Neural cell (in vitro differentiated cells): ENCODE measurements at regions not wholly inside any gene's neighbourhood (a gene's known extent, or its start where the extent isn't known, plus 50 kb on each side); places are given as distances from the start of the nearest gene placed in this dataset.

Experiments used
- H2AFZ ChIP-seq: fragments of 200-600, 300-800 bp; sonication (generic), shearing (Covaris generic); 2 replicates; pipeline ENCODE4 v1.6.0; 2014; ENCODE audit warnings: low read depth, mild to moderate bottlenecking, antibody characterized with exemption, low read length, moderate library complexity
- H3F3A ChIP-seq: fragments of 200-600 bp; shearing (Covaris generic); 2 replicates; pipeline ENCODE4 v1.6.1; 2016; ENCODE audit warnings: mild to moderate bottlenecking, moderate library complexity, mixed read lengths, antibody characterized with exemption, low read length; ENCODE audit not compliant: insufficient read depth, poor library complexity, severe bottlenecking
- H3K27ac ChIP-seq: fragments of 200-600, 300-800 bp; sonication (generic), shearing (Covaris generic); 2 replicates; pipeline ENCODE4 v1.5.1; 2014; ENCODE audit warnings: mild to moderate bottlenecking, low read length, moderate library complexity
- H3K27me3 ChIP-seq: fragments of 300-800, 200-600 bp; sonication (generic), shearing (Covaris generic); 2 replicates; pipeline ENCODE4 v1.6.0; 2014; ENCODE audit warnings: mild to moderate bottlenecking, low read depth, low read length, moderate library complexity; ENCODE audit not compliant: insufficient read depth
- H3K36me3 ChIP-seq: fragments of 300-800, 200-600 bp; sonication (generic), shearing (Covaris generic); 2 replicates; pipeline ENCODE4 v1.5.1; 2014; ENCODE audit warnings: mild to moderate bottlenecking, antibody characterized with exemption, low read length, moderate library complexity; ENCODE audit not compliant: insufficient read depth
- H3K4me2 ChIP-seq: fragments of 300-800, 200-600 bp; sonication (generic), shearing (Covaris generic); 2 replicates; pipeline ENCODE4 v1.6.0; 2014; ENCODE audit warnings: mild to moderate bottlenecking, low read length
- H3K4me3 ChIP-seq: fragments of 300-800, 200-600 bp; sonication (generic), shearing (Covaris generic); 2 replicates; pipeline ENCODE4 v1.5.1; 2014; ENCODE audit warnings: mild to moderate bottlenecking, low read length, moderate library complexity
- H3K79me2 ChIP-seq: fragments of 200-600 bp; shearing (Covaris generic); replicated peaks from 2 replicates; pipeline ENCODE4 v1.6.0; 2014; ENCODE audit warnings: mild to moderate bottlenecking, low read length, moderate library complexity; ENCODE audit not compliant: insufficient read depth
- H3K9ac ChIP-seq: fragments of 300-800, 200-600 bp; sonication (generic), shearing (Covaris generic); 2 replicates; pipeline ENCODE4 v1.6.1; 2016; ENCODE audit warnings: mild to moderate bottlenecking, low read length, mixed read lengths
- H3K9me2 ChIP-seq: fragments of 200-600 bp; shearing (Covaris generic); 2 replicates; pipeline ENCODE4 v1.6.1; 2016; ENCODE audit warnings: mild to moderate bottlenecking, low read length, mixed read lengths; ENCODE audit not compliant: insufficient read depth
- H3K9me3 ChIP-seq: fragments of 200-600, 300-800 bp; sonication (generic), shearing (Covaris generic); 2 replicates; pipeline ENCODE4 v1.6.1; 2016; ENCODE audit warnings: mild to moderate bottlenecking, mixed run types, low read length, moderate library complexity, mixed read lengths
- H4K20me1 ChIP-seq: fragments of 200-600 bp; shearing (Covaris generic); 2 replicates; pipeline ENCODE4 v1.6.1; 2016; ENCODE audit warnings: mild to moderate bottlenecking, mixed run types; ENCODE audit not compliant: insufficient read depth
- CTCF ChIP-seq: fragments of 450-650 bp; IDR thresholded peaks from 2 replicates; pipeline ENCODE4 v1.5.1; 2014; ENCODE audit warnings: antibody characterized with exemption, mild to moderate bottlenecking, moderate library complexity; ENCODE audit not compliant: poor library complexity, severe bottlenecking
- EP300 ChIP-seq: fragments of 450-650 bp; conservative IDR thresholded peaks from 2 replicates; pipeline ENCODE4 v1.6.1; 2014; ENCODE audit warnings: antibody characterized with exemption, mild to moderate bottlenecking, moderate library complexity; ENCODE audit not compliant: poor library complexity, severe bottlenecking
- EZH2 ChIP-seq: fragments of 200-600, 300-800 bp; shearing (Covaris generic), sonication (generic); IDR thresholded peaks from 2 replicates; pipeline ENCODE4 v1.6.1; 2014; ENCODE audit warnings: antibody characterized with exemption, low read length, borderline replicate concordance, mild to moderate bottlenecking; ENCODE audit not compliant: insufficient read depth, poor library complexity, severe bottlenecking
- MXI1 ChIP-seq: fragments of 450-650 bp; conservative IDR thresholded peaks from 2 replicates; pipeline ENCODE4 v1.6.1; 2014; ENCODE audit warnings: antibody characterized with exemption, mild to moderate bottlenecking; ENCODE audit not compliant: poor library complexity, severe bottlenecking
- POLR2AphosphoS5 ChIP-seq: IDR thresholded peaks from 2 replicates; pipeline ENCODE4 v1.6.1; 2012
- RAD21 ChIP-seq: fragments of 450-650 bp; conservative IDR thresholded peaks from 2 replicates; pipeline ENCODE4 v1.6.1; 2014; ENCODE audit warnings: antibody characterized with exemption, mild to moderate bottlenecking, moderate library complexity
- REST ChIP-seq: IDR thresholded peaks from 2 replicates; pipeline ENCODE4 v1.6.1; 2012; ENCODE audit warnings: borderline replicate concordance
- SMC3 ChIP-seq: fragments of 450-650 bp; conservative IDR thresholded peaks from 2 replicates; pipeline ENCODE4 v1.6.1; 2014; ENCODE audit warnings: antibody characterized with exemption, mild to moderate bottlenecking, moderate library complexity; ENCODE audit not compliant: poor library complexity
- TAF1 ChIP-seq: IDR thresholded peaks from 2 replicates; pipeline ENCODE4 v1.6.1; 2012; ENCODE audit warnings: low read depth

DNA sequence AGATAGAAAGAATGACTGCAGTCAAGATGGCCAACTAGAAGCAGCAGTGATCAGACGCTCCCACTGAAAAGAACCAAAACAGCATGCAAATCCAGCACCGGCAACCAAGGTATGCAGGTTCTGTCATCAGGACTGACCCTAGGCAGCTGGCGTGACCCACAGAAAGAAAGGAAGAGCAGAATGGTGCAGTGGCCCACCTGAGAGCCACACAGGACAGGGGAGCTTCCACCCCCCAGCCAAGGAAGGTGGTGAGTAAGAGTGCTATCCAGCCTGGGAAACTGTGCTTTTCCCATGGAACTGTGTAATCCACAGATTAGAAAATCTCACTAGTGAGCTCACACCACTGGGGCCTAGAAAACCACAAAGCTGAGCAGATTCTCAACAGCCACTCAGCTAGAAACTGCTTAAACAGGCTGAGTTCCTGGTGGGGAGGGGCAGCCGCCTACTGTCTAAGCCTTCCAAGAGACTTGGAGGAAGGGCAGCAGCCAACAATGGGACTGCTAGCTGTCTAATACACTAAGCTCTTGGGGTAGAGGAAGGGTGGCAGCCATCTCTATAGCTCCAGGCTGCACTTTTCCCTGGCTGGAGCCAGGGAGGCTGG is 127.9 kb downstream of the EVA1A start:
- H2AFZ ChIP-seq, result no peak overlapping the region
- no peak for TF ChIP-seq MXI1
- no peak for TF ChIP-seq CTCF
- TF ChIP-seq TAF1, result no peak
- no peak for TF ChIP-seq EP300
- no peak for TF ChIP-seq POLR2AphosphoS5
- no peak for TF ChIP-seq EZH2
- no peak for TF ChIP-seq SMC3
- TF ChIP-seq RAD21, result no peak
- TF ChIP-seq REST, result no peak

GRCh38 chr2:75431763-75432162 is 129.0 kb downstream of the EVA1A start:
- no peak overlapping the region for H2AFZ ChIP-seq
- H4K20me1 ChIP-seq, result no peaks in the 10 kb centered on the region
- TF ChIP-seq CTCF, result no peak
- TF ChIP-seq SMC3, result no peak
- TF ChIP-seq TAF1, result no peak
- no peak for TF ChIP-seq EP300
- no peak for TF ChIP-seq EZH2
- no peak for TF ChIP-seq MXI1
- TF ChIP-seq REST, result no peak
- TF ChIP-seq RAD21, result no peak

More for the DNA sequence above, 127.9 kb downstream of the EVA1A start:
- no peak overlapping the region for H3K4me2 ChIP-seq
- H3K9me3 ChIP-seq, result no peaks in the 10 kb centered on the region
- no peaks in the 10 kb centered on the region for H3K79me2 ChIP-seq
- no peaks in the 10 kb centered on the region for H3F3A ChIP-seq
- H3K27me3 ChIP-seq, result no peaks in the 10 kb centered on the region
- no peak overlapping the region for H3K27ac ChIP-seq
- no peak overlapping the region for H3K4me3 ChIP-seq
- H4K20me1 ChIP-seq, result no peaks in the 10 kb centered on the region
- H3K9ac ChIP-seq, result no peak overlapping the region
- no peaks in the 10 kb centered on the region for H3K9me2 ChIP-seq
- H3K36me3 ChIP-seq, result no peaks in the 10 kb centered on the region

More at GRCh38 chr2:75431763-75432162, 129.0 kb downstream of the EVA1A start:
- Histone ChIP-seq H3K36me3 (no peaks in the 10 kb centered on the region), H3K9me2 (no peaks in the 10 kb centered on the region), H3K79me2 (no peaks in the 10 kb centered on the region), H3F3A (no peaks in the 10 kb centered on the region), H3K9ac (no peak overlapping the region), H3K27ac (no peak overlapping the region), H3K4me3 (no peak overlapping the region), H3K27me3 (no peaks in the 10 kb centered on the region), H3K9me3 (no peaks in the 10 kb centered on the region), H3K4me2 (no peak overlapping the region)
